HT1080 (cell line): ENCODE measurements at regions not wholly inside any gene's neighbourhood (a gene's known extent, or its start where the extent isn't known, plus 50 kb on each side); places are given as distances from the start of the nearest gene placed in this dataset.

Source experiments
- DNase-seq: peaks from one replicate; pipeline ENCODE4 v3.0.0-alpha.2; 2015; ENCODE audit warnings: low read depth

- DNase-seq: no peak
Observed at GRCh38 chr19:30712431-30713337, 340.5 kb downstream of the ZNF536 start.

- no peak for DNase-seq
Observed at GRCh38 chr19:30711826-30712225, 339.6 kb downstream of the ZNF536 start.

- no peak for DNase-seq
Observed at GRCh38 chr19:30711296-30711695, 339.1 kb downstream of the ZNF536 start.

- no peak for DNase-seq
Observed at GRCh38 chr19:30710721-30711120, 338.5 kb downstream of the ZNF536 start.

GRCh38 chr19:30708416-30709178 is 336.4 kb downstream of the ZNF536 start:
- DNase-seq: no peak

GRCh38 chr19:30704771-30705330 is 332.7 kb downstream of the ZNF536 start:
- DNase-seq: no peak

GRCh38 chr19:30703645-30704044 is 331.5 kb downstream of the ZNF536 start:
- no peak for DNase-seq

- DNase-seq: no peak
Observed at GRCh38 chr19:30701178-30701577, 329.0 kb downstream of the ZNF536 start.

- DNase-seq: no peak
Observed at GRCh38 chr19:30699871-30700280, 327.7 kb downstream of the ZNF536 start.

GRCh38 chr19:30696514-30696913 is 324.3 kb downstream of the ZNF536 start:
- peak; percentile 42 for DNase-seq

GRCh38 chr19:30695171-30695875 is 323.1 kb downstream of the ZNF536 start:
- no peak for DNase-seq

GRCh38 chr19:30694156-30694755 is 322.1 kb downstream of the ZNF536 start:
- no peak for DNase-seq

- DNase-seq: no peak
Observed at GRCh38 chr19:30692879-30693503, 320.8 kb downstream of the ZNF536 start.

GRCh38 chr19:30692181-30692811 is 320.1 kb downstream of the ZNF536 start:
- no peak for DNase-seq

GRCh38 chr19:30691819-30692166 is 319.6 kb downstream of the ZNF536 start:
- DNase-seq: no peak

GRCh38 chr19:30690935-30691818 is 319.0 kb downstream of the ZNF536 start:
- DNase-seq: no peak

- DNase-seq: no peak
Observed at GRCh38 chr19:30690525-30690924, 318.3 kb downstream of the ZNF536 start.

- DNase-seq: no peak
Observed at GRCh38 chr19:30689474-30689873, 317.3 kb downstream of the ZNF536 start.

GRCh38 chr19:30688696-30689095 is 316.5 kb downstream of the ZNF536 start:
- no peak for DNase-seq
